ENCODE measurements at regions not wholly inside any gene's neighbourhood (a gene's known extent, or its start where the extent isn't known, plus 50 kb on each side); places are given as distances from the start of the nearest gene placed in this dataset.

DNA sequence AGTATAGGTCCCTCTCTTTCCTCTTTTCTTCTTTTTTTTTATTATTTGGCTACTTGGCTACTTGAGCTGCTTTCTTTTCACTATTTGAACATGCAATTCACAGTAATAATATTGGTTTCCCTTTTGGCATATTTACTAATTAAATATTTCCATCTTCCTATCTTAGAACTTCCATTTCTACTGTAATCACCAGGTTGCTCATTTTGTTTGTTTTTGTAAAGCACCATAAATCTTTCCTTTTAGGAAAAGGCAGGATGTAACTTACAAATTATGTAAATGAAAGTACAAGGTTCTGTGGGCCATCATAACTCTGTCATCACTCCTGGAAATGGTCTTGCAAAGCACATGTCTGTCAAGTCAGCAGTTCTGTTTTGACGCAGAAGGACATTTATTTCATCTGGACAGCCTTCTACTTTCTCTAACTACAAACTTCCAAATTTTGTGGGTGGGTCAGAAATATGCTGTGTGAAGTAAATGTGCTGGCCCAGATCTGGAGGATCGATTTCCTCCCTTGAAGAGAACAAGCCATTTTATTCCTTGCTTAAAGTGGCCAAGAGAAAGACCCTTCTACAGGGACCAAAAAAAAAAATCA, 71.7 kb upstream of the TNFSF18 start:
- Histone ChIP-seq H3K27me3 (no peaks in the 10 kb centered on the region), H3K36me3 (no peaks in the 10 kb centered on the region), H3K4me1 (peaks cover 5 to 31% (median 16%) of the 10 kb centered on the region in 3 donors), H3K4me3 (peak overlapping the region in 3 of 4 donors; percentile 23 to 55 (median 25)), H3K9me3 (no peaks in the 10 kb centered on the region), H3K27ac (peak overlapping the region; percentile 83 to 93 (median 86))
- no peak for DNase-seq
- intact Hi-C loops (cut with DNase I), result no loop called here
- TF ChIP-seq, protein P1, sequence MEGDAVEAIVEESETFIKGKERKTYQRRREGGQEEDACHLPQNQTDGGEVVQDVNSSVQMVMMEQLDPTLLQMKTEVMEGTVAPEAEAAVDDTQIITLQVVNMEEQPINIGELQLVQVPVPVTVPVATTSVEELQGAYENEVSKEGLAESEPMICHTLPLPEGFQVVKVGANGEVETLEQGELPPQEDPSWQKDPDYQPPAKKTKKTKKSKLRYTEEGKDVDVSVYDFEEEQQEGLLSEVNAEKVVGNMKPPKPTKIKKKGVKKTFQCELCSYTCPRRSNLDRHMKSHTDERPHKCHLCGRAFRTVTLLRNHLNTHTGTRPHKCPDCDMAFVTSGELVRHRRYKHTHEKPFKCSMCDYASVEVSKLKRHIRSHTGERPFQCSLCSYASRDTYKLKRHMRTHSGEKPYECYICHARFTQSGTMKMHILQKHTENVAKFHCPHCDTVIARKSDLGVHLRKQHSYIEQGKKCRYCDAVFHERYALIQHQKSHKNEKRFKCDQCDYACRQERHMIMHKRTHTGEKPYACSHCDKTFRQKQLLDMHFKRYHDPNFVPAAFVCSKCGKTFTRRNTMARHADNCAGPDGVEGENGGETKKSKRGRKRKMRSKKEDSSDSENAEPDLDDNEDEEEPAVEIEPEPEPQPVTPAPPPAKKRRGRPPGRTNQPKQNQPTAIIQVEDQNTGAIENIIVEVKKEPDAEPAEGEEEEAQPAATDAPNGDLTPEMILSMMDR (IDR thresholded peaks at IDR 0.05), result no peak
- TF ChIP-seq POLR2A (IDR thresholded peaks at IDR 0.05), result no peak
- 12 to 18% methylated on average over 2 of the region's 2 CpGs for WGBS, 2 donors

DNA sequence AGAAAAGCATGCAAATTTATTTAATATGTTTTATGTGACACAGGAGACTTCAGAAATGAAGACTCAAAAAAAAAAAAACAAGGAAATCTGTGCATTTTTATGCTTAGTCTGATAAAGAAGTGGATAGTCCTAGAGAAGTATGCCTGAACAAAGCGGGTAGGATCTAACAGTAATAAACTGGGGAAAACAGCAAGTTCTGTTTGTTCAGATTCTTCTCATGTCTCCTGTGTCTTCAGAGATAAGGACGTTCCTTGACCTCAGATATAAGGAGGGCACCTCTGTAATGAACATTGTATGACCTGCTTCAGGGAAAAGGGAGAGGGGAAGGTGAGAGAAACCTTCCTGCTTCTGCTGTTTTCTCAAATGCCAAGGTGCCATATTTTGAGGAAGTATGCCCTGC, 67.7 kb upstream of the TNFSF18 start:
- no peak for DNase-seq
- Histone ChIP-seq H3K4me3 (no peak overlapping the region), H3K36me3 (no peaks in the 10 kb centered on the region), H3K27me3 (no peaks in the 10 kb centered on the region), H3K9me3 (no peaks in the 10 kb centered on the region), H3K27ac (no peak overlapping the region), H3K4me1 (peaks cover 2 to 40% (median 11%) of the 10 kb centered on the region in 3 donors)
- intact Hi-C loops (cut with DNase I), result no loop called here
- TF ChIP-seq, protein P1 (IDR thresholded peaks at IDR 0.05), result no peak
- no peak for TF ChIP-seq POLR2A (IDR thresholded peaks at IDR 0.05)
- WGBS, 2 donors, result 76 to 92% methylated on average over 2 of the region's 2 CpGs

DNA sequence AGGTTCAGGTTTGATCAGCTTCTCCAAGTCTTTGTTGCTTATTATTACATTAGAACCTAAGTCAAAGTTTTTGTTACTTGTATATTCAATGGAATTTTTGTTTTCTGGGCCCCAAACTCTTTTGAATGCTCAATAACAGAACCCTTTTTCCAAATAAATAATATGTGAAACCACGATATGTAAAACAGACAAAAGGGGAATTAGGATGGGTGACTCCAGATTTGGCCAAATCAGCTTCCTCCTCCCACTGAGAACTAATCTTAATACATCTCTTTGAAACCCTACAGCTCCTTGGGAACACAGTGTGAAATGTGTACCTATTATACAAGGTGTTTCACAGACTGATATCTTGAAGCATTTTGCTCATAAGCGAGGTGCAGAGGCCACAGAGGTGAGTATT, 67.0 kb upstream of the TNFSF18 start:
- intact Hi-C loops (cut with DNase I), result no loop called here
- no peak overlapping the region for H3K27ac ChIP-seq
- DNase-seq, result no peak
- no peaks in the 10 kb centered on the region for H3K9me3 ChIP-seq
- peaks cover 0 to 38% (median 9%) of the 10 kb centered on the region in 3 donors for H3K4me1 ChIP-seq
- no peaks in the 10 kb centered on the region for H3K27me3 ChIP-seq
- TF ChIP-seq, protein P1 (IDR thresholded peaks at IDR 0.05), result no peak
- TF ChIP-seq POLR2A (IDR thresholded peaks at IDR 0.05), result no peak
- 80 to 91% methylated on average over 2 of the region's 2 CpGs for WGBS, 2 donors
- H3K36me3 ChIP-seq, result no peaks in the 10 kb centered on the region
- no peak overlapping the region for H3K4me3 ChIP-seq

DNA sequence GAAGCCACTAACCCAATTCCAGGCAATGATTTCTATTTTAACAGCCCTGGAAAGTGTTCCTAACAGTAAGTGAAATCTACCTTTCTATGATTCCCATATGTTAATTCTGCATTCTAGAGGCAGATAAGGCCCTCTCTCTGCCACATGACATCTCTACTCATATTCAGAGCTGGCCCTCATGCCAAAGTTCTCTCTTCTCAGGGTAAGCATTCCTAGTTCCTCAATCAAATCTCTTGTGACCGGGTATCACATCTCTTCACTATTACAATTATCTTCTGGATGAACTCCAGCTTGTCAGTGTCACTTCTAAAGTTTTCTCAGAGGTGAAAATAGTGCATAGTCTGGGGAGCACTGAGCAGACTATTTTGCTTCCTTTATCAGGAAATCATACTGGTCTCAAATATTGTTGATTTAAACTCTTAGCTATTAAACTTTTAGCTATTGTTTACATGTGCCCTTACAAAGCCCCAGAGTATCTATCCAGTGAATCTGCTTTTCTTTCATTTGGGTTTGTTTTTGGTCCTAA, 66.4 kb upstream of the TNFSF18 start:
- Histone ChIP-seq H3K27me3 (no peaks in the 10 kb centered on the region), H3K4me3 (no peak overlapping the region), H3K27ac (no peak overlapping the region), H3K9me3 (no peaks in the 10 kb centered on the region), H3K4me1 (peaks cover 0 to 38% (median 9%) of the 10 kb centered on the region in 3 donors), H3K36me3 (no peaks in the 10 kb centered on the region)
- intact Hi-C loops (cut with DNase I), result no loop called here
- WGBS, 2 donors, result 36 to 43% methylated on average over 1 of the region's 1 CpG
- TF ChIP-seq, protein P1 (IDR thresholded peaks at IDR 0.05), result no peak
- TF ChIP-seq POLR2A (IDR thresholded peaks at IDR 0.05), result no peak
- DNase-seq, result no peak

DNA sequence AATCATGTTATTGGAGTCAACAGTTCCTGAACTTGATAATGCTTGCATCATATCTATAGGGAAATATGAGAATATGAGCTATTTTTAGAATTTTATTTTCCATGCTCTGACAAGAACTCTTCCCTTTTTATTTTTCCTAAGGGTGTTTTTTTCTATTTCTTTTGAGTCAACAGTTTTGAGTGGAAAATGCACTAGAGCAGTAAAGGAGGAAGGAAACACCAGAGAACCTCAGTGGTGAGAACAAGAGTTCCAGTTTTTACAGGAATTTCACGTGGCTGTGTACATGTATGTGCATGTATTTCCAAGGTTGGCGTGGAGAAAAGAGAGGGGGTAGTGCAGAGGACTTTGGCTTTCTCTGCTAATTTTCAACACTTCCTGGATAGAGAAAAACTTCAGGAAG, 63.6 kb upstream of the TNFSF18 start:
- Histone ChIP-seq H3K27me3 (no peaks in the 10 kb centered on the region), H3K4me1 (peaks cover 0 to 35% (median 9%) of the 10 kb centered on the region in 3 donors), H3K4me3 (no peak overlapping the region), H3K27ac (no peak overlapping the region), H3K36me3 (no peaks in the 10 kb centered on the region), H3K9me3 (no peaks in the 10 kb centered on the region)
- no peak for DNase-seq
- intact Hi-C loops (cut with DNase I), result no loop called here
- TF ChIP-seq, protein P1 (IDR thresholded peaks at IDR 0.05), result no peak
- no peak for TF ChIP-seq POLR2A (IDR thresholded peaks at IDR 0.05)
- 22 to 41% methylated on average over 2 of the region's 2 CpGs for WGBS, 2 donors

All from esophagus squamous epithelium (tissue), 5 donors.